GM12865 (cell line): ENCODE measurements at regions not wholly inside any gene's neighbourhood (a gene's known extent, or its start where the extent isn't known, plus 50 kb on each side); places are given as distances from the start of the nearest gene placed in this dataset.

Source experiments
- DNase-seq: peaks from one replicate; pipeline ENCODE4 v3.0.0; 2010; ENCODE audit warnings: low read depth
- H3K4me3 ChIP-seq: 2 replicates; pipeline ENCODE4 v1.5.1; 2011; ENCODE audit warnings: mild to moderate bottlenecking, low read depth, low read length, control low read depth
- CTCF ChIP-seq: IDR thresholded peaks from 2 replicates; pipeline ENCODE4 v1.5.1; 2011; ENCODE audit warnings: low read length, control low read depth, low read depth, inconsistent platforms; ENCODE audit not compliant: insufficient read depth; ENCODE audit errors: missing control alignments

GRCh38 chr2:100639588-100640390 lies 77.0 kb downstream of the PDCL3 start:
- no peak for TF ChIP-seq CTCF
- no peak for DNase-seq
- H3K4me3 ChIP-seq: no peak overlapping the region

- no peak for DNase-seq
- no peak overlapping the region for H3K4me3 ChIP-seq
- TF ChIP-seq CTCF: no peak
Observed at GRCh38 chr2:100640431-100641124, 77.8 kb downstream of the PDCL3 start.

GRCh38 chr2:100641125-100641435 lies 78.3 kb downstream of the PDCL3 start:
- no peak for DNase-seq
- no peak overlapping the region for H3K4me3 ChIP-seq
- no peak for TF ChIP-seq CTCF

- TF ChIP-seq CTCF: no peak
- DNase-seq: no peak
- H3K4me3 ChIP-seq: no peak overlapping the region
Observed at GRCh38 chr2:100642425-100642824, 79.6 kb downstream of the PDCL3 start.

GRCh38 chr2:100643467-100643866 lies 80.7 kb downstream of the PDCL3 start:
- DNase-seq: no peak
- H3K4me3 ChIP-seq: no peak overlapping the region
- TF ChIP-seq CTCF: no peak

GRCh38 chr2:100643906-100644501 lies 81.2 kb downstream of the PDCL3 start:
- no peak for TF ChIP-seq CTCF
- no peak overlapping the region for H3K4me3 ChIP-seq
- no peak for DNase-seq
